Inflammatory macrophage treated with lipopolysaccharide for 1 hour (primary cell): ENCODE measurements at regions not wholly inside any gene's neighbourhood (a gene's known extent, or its start where the extent isn't known, plus 50 kb on each side); places are given as distances from the start of the nearest gene placed in this dataset.
"Not testable (repeated sequence)": the region's sequence is repeated elsewhere in the genome, so short reads cannot be mapped to it uniquely, and the experiment has no call there.

ENCODE experiments used
- DNase-seq, 2 donors: peaks; one replicate each; pipeline ENCODE4 v3.0.0-alpha.2; 2020 to 2022

DNA sequence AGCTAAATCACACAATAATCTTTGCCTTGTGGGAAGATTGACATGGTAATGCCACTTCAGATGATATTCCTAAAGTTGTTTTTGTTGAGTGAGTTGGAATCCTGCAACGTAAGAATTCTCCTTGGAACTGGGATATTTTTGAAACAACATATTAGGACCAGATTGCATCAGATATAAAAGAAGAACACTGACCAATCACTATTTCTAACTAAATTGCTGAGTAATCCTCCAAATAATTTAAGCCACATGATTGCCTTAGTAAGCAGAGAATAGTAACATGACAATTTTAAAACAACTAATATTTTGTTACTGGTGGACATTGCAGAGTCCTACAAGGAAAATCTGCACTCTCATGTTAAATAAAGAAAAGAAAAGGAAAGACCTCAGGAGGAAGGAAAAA is 353.9 kb upstream of the LMCD1 start:
- no peak for DNase-seq

DNA sequence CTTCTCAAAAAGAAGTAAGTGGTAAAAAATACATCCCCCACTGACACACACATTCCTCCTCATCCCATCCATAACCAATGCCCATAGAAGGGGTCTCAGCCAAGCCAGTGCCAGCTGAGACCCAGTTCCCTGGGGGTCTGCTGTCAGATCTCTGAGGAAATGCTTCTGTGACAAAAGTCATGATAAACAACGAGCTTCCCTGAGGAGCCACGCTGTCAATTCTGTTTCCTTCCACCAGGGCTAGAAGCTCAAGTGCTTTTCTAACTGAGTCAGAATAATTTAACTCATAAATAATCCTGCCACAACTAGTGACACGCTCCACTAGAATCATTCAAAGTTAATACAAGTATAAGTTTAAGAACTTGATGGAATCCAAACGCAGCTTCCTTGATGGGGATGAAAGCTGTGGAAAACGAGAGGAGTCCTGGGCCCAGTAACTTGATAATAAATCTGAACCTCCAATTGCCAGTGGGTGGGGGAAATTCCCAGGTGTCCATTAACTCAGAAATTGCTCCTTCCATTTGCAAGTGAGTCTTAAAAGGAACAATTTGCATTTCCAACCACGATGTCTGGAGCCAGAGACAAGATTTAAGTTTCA is 348.7 kb upstream of the LMCD1 start:
- no peak for DNase-seq

DNA sequence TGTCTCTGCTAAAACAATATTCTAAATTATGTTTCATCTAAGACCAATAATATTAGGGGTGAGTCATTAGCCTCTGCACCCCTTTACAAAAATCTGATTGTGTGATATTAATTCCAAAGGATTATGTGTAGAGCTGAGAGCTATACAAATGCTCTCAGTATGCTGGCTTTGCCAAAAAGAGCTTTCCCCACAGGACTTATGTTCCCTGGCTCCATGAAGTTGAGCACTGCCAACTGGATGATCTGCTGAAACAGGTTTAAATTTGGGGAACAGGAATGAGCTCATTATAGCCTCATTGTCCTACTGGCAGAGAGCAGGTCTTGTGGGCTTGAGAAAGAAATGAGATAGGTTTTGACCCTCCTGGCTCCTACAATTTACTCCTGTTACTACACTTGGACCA is 347.8 kb upstream of the LMCD1 start:
- no peak for DNase-seq

DNA sequence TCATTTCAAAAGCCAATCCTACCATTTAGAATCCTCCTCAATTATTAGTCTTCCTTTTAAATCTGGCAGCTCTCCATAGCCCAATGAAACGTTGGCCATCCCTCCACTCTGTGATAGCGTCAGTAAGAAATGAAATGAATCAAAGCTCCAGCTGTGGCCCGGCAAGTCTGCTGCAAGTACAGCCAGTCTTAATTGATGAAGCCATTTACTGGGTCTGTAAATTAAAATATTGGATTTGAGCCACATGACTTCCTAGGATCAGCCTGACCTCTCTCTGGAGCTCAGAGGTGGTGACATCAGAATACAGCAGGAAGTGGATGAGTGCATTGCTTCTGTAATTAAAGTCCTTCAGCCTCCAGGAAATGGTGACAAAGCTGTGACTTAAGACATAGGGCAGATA is 347.0 kb upstream of the LMCD1 start:
- no peak for DNase-seq

DNA sequence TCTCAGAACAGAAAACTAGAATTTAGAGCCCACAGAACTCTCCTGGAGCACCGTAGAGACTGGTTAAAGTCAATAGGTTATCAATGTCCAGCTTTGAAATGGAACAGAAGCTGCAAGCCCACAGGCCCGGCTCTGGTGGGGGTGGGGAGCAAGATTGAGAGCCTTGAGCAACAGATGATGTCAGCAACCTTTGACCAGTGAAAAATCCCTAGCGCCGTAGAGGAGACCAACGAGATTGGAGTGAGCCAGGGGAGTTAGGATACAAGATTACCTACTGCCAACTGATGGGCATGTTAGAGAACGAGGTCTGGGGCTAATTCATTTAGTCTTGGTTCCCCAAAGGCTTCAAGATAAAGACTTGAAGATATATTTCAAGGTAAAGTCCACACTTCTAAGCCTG is 345.5 kb upstream of the LMCD1 start:
- no peak for DNase-seq

DNA sequence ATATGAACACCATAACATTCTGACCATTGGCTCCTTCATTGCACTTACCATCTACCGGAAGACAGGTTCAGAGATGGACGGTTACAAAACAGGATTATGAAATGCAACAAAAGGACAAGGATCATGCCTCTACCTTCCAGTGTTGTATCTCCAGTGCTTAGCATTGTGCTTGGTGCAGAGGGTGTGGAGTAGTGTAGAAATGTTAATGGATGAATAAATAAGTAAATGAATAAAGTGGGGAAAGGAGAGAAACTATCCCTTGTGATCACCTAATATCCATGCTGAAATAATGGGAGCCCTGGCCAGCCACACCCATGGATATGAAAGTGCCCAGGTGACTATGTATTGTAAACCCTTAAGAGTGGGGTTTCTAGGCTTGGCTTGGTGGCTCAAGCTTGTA is 344.8 kb upstream of the LMCD1 start:
- no peak for DNase-seq

DNA sequence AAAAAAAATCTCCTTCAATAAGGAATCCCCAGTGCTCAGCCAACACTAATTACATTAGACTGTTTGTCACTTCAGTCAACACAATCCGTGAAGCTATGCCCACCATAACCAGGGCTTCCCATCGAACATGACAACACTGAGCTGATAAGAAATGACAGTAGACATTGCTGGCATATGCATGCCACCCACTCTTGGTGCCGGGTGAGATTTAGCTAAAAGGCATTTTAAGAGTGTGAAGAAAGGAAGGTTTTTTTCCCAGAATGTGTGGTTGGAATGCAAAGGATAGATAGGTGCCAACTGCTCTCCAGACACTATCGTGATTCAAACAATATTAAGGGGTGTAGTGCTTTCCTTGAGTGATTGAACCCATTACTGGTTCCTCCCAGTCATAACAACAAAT is 344.0 kb upstream of the LMCD1 start:
- DNase-seq = no peak

DNA sequence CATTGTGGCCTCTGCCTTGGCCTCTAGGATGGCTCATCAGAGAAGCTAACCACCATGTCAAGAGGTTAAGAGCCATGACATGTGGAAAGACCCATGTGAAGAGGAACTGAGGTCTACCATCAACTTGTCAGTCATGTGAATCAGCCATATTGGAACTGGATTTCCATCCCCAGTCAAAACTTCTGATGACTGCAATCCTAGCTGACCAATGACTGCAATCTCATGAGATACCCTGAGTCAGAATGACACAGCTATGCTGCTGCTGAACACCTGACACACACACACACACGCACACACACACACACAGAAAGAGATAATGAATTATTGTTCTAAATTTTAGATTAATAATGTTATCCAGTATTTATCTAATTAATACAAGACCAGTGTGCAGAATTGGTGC is 337.5 kb upstream of the LMCD1 start:
- DNase-seq = no peak

DNA sequence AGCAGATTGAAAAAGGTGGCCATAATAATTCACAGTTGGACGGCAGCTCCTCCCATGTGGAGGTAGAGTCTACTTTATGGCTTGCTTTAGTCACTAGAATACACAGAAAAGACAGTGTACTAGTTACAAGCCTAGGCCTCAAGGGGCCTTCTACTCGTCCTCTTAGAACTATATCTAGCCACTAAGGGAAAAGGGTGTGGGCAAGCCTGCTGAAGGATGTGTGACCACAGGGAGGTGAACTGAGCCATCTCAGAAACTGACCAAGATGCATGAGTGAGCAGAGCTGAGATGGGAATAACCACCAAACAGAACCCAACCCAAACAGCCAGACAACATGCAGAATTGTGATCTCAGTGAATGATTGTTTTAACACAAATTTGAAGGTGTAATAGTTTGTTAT is 335.6 kb upstream of the LMCD1 start:
- DNase-seq = no peak

DNA sequence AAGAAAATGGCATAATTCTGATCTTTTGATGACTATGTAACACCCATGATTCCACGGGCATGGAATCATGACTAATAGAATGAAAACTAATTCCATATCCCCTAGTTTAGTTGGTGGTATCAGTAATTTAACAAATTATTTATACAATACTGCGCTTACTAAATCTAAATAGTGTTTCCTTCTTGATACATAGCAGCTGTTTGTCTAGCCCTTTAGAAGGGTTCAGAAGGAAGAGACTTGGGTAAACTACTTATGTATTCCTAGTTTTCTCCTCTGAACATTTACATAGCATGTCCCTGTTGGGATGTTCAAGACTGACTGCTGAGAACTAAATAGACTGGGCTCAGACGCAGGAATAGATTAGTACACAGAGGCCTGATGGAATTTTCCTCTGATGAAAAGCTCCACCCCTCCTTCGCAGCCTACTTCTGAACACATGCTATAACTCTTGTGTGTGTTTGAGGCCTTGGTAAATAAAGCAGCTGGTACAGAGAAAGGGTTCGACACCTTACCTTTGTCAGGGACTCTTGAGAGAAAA is 330.6 kb upstream of the LMCD1 start:
- no peak for DNase-seq

DNA sequence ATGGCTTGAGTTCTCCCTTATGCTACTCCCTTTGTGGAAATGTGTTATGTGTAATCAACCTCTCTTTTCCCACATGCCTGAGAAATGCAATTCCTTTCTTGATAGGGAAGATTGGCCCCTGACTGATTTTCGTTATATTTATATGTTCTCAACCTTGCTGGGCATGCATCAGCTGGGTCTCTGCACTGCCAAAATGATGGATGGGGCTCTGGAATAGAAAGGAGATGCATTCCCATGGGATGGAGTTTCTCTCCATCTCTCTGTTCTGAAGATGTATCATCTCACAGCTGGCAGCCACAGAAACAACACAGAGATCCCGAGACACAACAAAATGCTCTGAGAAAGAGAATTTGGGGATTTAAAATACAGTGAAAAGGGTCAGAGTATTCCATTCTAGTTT is 327.7 kb upstream of the LMCD1 start:
- DNase-seq = no peak

DNA sequence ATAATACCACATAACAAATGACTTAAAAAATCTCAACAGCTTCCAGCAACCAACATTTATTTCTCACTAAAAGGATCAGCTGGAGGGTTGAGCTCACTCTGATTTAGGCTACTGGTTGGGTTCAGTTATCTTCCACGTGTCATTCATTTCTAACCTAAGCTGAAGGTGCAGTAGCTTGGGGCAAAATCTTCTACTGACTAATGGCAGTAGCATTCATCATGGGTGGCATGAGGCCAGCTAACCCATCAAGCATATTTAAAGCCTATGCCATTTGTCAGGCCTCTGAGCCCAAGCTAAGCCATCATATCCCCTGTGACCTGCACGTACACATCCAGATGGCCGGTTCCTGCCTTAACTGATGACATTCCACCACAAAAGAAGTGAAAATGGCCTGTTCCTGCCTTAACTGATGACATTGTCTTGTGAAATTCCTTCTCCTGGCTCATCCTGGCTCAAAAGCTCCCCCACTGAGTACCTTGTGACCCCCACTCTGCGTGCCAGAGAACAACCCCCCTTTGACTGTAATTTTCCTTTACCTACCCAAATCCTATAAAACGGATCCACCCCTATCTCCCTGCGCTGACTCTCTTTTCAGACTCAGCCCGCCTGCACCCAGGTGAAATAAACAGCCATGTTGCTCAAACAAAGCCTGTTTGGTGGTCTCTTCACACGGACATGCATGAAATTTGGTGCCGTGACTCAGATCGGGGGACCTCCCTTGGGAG is 324.7 kb upstream of the LMCD1 start:
- not testable (repeated sequence) for DNase-seq

DNA sequence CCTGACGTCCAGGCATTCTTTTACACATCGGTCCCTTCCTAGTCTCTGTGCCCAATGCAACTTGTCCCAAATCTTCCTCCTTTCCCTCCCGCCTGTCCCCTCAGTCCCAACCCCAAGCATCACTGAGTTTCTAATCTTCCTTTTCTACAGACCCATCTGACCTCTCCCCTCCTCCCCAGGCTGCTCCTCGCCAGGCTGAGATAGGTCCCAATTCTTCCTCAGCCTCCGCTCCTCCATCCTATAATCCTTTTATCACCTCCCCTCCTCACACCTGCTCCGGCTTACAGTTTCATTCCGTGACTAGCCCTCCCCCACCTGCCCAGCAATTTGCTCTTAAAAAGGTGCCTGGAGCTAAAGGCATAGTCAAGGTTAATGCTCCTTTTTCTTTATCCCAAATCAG is 323.1 kb upstream of the LMCD1 start:
- DNase-seq = not testable (repeated sequence)

DNA sequence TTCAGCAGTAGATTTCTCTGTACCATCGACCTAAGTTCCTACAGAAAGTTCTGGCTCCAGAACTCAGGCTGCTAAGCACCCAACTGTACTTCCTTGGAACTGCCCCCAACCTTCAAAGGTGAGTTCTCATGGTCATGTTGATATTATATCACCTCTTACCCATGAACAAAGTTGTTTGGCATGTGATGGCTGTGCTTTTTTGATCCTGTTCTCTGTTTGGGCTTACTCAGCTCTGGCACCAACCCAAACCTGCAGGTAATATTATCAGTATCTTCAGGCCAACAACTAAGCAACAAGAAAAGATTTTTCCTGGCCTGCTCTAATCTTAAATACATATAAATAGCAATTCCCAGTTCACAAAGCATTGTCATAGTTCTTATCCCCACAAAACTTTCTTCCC is 318.7 kb upstream of the LMCD1 start:
- DNase-seq = no peak

DNA sequence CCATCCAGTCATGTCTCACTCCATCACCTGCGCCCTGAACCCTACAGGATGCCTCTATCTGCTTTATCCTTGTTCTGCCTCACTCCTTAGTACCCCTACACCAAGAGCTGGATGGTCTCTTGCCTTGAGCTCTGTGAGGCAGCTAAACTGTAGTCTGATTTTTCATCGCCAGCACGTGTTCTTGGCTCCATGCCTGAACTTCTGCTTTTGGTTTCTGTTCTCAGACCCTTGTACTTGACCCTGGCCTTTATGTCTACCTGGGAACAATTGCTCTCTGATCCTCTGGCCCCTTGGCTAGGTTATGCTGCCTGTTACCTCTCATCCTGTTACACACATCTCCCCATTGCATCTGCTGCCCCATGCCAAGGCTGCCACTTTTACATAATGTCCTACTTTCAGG is 318.0 kb upstream of the LMCD1 start:
- DNase-seq = no peak

DNA sequence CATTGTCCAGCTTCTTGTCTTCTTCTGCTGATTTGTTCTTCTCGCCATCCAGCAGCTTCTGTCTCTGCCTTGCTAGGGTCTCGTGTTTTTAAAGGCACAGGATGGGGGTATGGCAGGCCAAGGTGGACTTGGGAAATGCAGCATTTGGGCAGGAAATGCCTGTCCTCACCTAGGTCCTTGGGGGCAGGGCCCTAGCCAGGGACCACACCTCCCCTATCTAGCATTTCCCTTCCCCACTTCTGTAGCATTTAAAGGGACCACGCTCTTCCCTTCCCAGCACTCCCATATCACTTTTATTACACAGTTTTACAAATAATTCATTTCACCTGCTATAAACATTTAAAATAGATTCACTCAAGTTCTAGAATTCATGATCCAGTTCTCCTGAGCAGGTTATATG is 315.4 kb upstream of the LMCD1 start:
- no peak for DNase-seq

DNA sequence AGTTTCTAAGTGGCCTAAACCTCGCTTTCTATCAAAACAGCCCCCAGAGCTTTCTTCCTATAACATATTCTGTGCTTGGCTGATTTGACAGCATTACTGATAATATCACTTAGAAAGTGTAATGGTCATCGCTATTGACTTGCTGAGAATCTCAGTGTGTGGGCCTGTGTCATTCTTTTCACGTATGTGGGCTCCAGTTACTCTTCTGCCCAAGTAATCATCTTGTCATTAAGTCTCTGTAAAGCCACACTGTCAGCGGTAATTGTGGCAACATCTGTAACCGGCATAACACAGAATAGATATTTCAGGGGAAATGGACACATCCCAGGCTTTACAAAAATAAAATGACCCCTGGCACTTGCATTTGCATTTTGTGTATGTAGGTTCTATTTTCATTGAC is 313.6 kb upstream of the LMCD1 start:
- DNase-seq = no peak

DNA sequence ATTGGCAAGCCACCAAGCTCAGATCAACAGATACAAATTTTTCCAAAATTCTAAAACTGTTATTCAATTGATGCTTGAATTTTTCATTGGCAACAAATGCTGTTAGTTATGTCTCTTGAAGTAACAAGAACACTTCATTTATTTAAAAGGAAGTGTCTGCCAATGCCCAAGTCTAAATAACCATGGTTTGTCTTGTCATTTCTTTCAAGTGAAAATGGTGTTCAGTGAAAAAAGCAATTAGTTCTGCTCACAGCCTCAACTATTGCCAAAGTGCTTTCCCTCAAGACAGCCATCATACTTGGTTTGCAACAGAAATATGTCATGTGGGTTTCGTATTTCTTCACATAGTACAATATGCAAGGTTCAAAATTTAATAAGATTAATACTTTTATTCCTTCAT is 312.6 kb upstream of the LMCD1 start:
- no peak for DNase-seq

DNA sequence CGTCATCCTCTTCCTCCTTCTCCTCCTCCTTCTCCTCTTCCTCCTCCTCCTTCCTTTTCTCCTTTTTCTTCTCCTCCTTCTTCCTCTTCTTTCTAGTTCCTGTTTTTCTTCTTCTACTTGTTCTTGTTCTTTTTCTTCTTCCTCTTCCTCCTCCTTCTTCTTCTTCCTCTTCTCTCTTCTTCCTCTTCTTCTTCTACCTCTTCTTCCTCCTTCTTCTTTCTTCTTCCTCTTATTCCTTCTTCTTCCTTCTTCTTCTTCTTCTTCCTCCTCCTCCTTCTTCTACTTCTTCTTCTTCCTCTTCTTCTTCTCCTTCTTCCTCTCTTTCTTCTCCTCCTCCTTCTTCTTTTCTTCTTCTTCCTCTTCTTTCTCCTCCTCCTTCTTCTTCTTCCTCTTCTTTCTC is 310.2 kb upstream of the LMCD1 start:
- no peak for DNase-seq

DNA sequence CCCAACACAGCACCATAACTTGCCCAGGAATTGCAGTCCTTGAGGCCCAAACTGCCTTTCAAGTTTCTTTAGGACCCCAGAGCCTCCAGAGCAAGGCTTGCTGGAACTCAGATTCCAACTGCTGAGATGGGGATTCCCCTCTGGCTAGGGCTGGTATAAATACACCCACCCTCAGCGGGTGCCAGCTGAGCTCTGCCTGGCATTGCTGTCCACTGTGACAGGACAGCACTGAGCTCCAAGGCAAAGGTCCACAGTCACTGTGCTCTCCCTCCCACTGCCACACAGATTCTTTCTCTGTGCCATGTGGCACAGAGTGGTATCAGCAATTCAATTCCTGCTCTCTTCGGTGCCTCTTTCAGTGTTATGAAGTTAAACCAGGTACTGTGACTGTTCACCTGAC is 304.2 kb upstream of the LMCD1 start:
- no peak for DNase-seq

DNA sequence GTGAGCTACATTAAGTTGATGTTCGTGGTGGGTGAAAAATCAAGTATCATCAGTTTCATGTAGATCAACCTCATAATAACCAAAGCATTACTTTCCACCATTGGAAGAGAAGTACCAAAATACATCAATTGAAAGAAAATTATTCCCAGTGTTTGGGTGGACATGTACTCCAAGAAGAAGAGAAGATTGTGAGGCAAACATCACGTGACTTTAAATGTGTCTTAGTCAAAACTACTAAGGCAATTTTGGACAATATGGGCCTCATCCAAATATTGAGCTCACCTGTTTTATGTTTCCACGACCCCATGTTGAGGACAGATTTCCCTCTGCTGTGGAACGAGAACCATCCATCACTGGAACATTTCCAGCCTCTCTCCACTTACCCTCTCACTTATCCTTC is 303.0 kb upstream of the LMCD1 start:
- DNase-seq = no peak

DNA sequence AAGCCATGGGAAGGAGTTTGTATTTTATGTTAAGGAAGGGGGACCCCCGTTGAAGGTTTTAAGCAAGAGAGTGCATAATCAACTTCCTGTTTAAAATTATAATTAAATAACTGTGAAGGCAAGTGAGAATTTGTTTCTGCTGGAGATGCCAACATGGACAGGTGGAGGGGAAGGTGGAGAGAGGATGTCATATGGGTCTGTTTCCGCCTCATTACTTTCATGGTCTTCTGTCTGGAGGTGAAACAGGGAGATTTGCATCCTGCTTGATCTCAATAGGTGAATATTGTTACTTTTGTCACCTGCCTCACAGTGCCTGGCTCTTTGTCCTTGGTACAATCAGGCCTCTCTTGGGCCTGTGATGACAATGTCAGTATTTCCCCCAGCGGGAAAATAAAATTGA is 300.6 kb upstream of the LMCD1 start:
- DNase-seq = no peak

DNA sequence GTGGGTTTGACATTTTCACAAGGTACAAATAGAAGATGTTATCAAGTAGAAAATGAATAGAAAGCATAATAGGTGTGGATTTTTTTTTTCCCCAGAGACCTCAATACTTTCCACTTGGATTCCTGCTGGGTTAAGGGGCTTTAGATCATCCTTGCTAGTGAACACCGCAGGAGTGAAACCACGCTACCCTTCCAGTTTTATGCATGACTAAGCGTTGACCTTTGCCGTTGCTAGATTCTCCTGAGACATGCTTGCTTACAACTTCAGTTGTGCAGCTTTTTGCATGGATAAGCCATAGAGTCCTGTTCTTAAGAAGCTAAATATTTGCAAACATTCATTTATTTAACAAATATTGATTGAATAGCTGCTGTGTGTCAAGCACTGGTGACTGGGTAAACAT is 299.7 kb upstream of the LMCD1 start:
- no peak for DNase-seq

DNA sequence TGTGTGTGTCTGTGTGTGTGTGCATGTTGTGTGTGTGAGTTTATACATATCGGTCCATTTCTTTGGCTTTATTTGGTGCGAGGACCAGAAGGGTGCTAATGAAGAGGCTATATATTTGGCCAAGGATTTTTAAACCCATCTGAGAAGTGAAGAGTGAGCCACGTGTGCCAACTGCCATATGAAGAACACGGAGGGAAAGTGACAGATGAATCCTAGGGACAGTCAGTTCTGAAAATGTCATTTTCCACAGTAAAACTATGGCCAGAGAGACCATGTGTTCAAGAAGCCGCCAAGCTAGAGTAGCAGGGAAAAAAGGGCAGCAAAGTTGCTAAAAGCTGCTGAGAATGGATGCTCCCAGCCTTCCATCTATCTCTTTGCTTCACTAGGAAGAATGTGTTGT is 297.3 kb upstream of the LMCD1 start:
- no peak for DNase-seq
